ENCODE measurements at regions not wholly inside any gene's neighbourhood (a gene's known extent, or its start where the extent isn't known, plus 50 kb on each side); places are given as distances from the start of the nearest gene placed in this dataset.

GRCh38 chr6:40802481-40802880 lies 215.3 kb upstream of the LRFN2 start:
- no peak overlapping the region for H3K9ac ChIP-seq (ENCODE audit: insufficient read depth, low read length)
- no peaks in the 10 kb centered on the region for H3K79me2 ChIP-seq (ENCODE audit: control insufficient read depth, insufficient read depth, low read length)
- H3K27me3 ChIP-seq (ENCODE audit: control insufficient read depth, insufficient read depth, low read length), result no peaks in the 10 kb centered on the region
- no peaks in the 10 kb centered on the region for H4K20me1 ChIP-seq (ENCODE audit: control insufficient read depth, extremely low read depth, insufficient read depth, low read length)
- no peaks in the 10 kb centered on the region for H3K36me3 ChIP-seq (ENCODE audit: control insufficient read depth, insufficient read depth, low read length)
- TF ChIP-seq CTCF (conservative IDR thresholded peaks at IDR 0.05 in 1 of 2, IDR thresholded peaks at IDR 0.05 in 1 of 2; ENCODE audit: low read depth in 1 of 2, low read length in 2 of 2) (no peak), EZH2 (IDR thresholded peaks at IDR 0.05; ENCODE audit: low read length, missing control alignments) (no peak)
- H2AFZ ChIP-seq (ENCODE audit: low read length), result no peak overlapping the region
- no peak for DNase-seq (ENCODE audit: low read depth in 2 of 2)
- H3K4me2 ChIP-seq (ENCODE audit: extremely low read depth, insufficient read depth, low read length), result no peak overlapping the region
- no peaks in the 10 kb centered on the region for H3K4me1 ChIP-seq (ENCODE audit: control insufficient read depth, extremely low read depth, insufficient read depth, low read length)
- H3K27ac ChIP-seq (ENCODE audit: insufficient read depth, low read length), result no peak overlapping the region
- no peak overlapping the region for H3K4me3 ChIP-seq (replicated peaks in 1 of 4; ENCODE audit: control extremely low read depth in 1 of 4, insufficient read depth in 1 of 4, low read depth in 3 of 4, low read length in 4 of 4)
- H3K9me3 ChIP-seq (ENCODE audit: control insufficient read depth, insufficient read depth, low read depth, low read length), result no peaks in the 10 kb centered on the region

GRCh38 chr6:40799296-40800140 lies 212.4 kb upstream of the LRFN2 start:
- Histone ChIP-seq H3K4me1 (ENCODE audit: control insufficient read depth, extremely low read depth, insufficient read depth, low read length) (no peaks in the 10 kb centered on the region), H3K27me3 (ENCODE audit: control insufficient read depth, insufficient read depth, low read length) (no peaks in the 10 kb centered on the region), H3K4me3 (replicated peaks in 1 of 4; ENCODE audit: control extremely low read depth in 1 of 4, insufficient read depth in 1 of 4, low read depth in 3 of 4, low read length in 4 of 4) (no peak overlapping the region), H3K4me2 (ENCODE audit: extremely low read depth, insufficient read depth, low read length) (no peak overlapping the region), H2AFZ (ENCODE audit: low read length) (no peak overlapping the region), H3K36me3 (ENCODE audit: control insufficient read depth, insufficient read depth, low read length) (no peaks in the 10 kb centered on the region), H3K9me3 (ENCODE audit: control insufficient read depth, insufficient read depth, low read depth, low read length) (no peaks in the 10 kb centered on the region), H3K9ac (ENCODE audit: insufficient read depth, low read length) (no peak overlapping the region), H4K20me1 (ENCODE audit: control insufficient read depth, extremely low read depth, insufficient read depth, low read length) (no peaks in the 10 kb centered on the region), H3K79me2 (ENCODE audit: control insufficient read depth, insufficient read depth, low read length) (no peaks in the 10 kb centered on the region), H3K27ac (ENCODE audit: insufficient read depth, low read length) (no peak overlapping the region)
- TF ChIP-seq EZH2 (IDR thresholded peaks at IDR 0.05; ENCODE audit: low read length, missing control alignments) (no peak), CTCF (conservative IDR thresholded peaks at IDR 0.05 in 1 of 2, IDR thresholded peaks at IDR 0.05 in 1 of 2; ENCODE audit: low read depth in 1 of 2, low read length in 2 of 2) (no peak)
- no peak for DNase-seq (ENCODE audit: low read depth in 2 of 2)

GRCh38 chr6:40798069-40798770 lies 211.1 kb upstream of the LRFN2 start:
- Histone ChIP-seq H2AFZ (ENCODE audit: low read length) (no peak overlapping the region), H3K4me3 (replicated peaks in 1 of 4; ENCODE audit: control extremely low read depth in 1 of 4, insufficient read depth in 1 of 4, low read depth in 3 of 4, low read length in 4 of 4) (no peak overlapping the region), H3K36me3 (ENCODE audit: control insufficient read depth, insufficient read depth, low read length) (no peaks in the 10 kb centered on the region), H3K4me1 (ENCODE audit: control insufficient read depth, extremely low read depth, insufficient read depth, low read length) (no peaks in the 10 kb centered on the region), H3K27me3 (ENCODE audit: control insufficient read depth, insufficient read depth, low read length) (no peaks in the 10 kb centered on the region), H3K4me2 (ENCODE audit: extremely low read depth, insufficient read depth, low read length) (no peak overlapping the region), H4K20me1 (ENCODE audit: control insufficient read depth, extremely low read depth, insufficient read depth, low read length) (no peaks in the 10 kb centered on the region), H3K27ac (ENCODE audit: insufficient read depth, low read length) (no peak overlapping the region), H3K9ac (ENCODE audit: insufficient read depth, low read length) (no peak overlapping the region), H3K9me3 (ENCODE audit: control insufficient read depth, insufficient read depth, low read depth, low read length) (no peaks in the 10 kb centered on the region), H3K79me2 (ENCODE audit: control insufficient read depth, insufficient read depth, low read length) (no peaks in the 10 kb centered on the region)
- no peak for DNase-seq (ENCODE audit: low read depth in 2 of 2)
- no peak for TF ChIP-seq CTCF (conservative IDR thresholded peaks at IDR 0.05 in 1 of 2, IDR thresholded peaks at IDR 0.05 in 1 of 2; ENCODE audit: low read depth in 1 of 2, low read length in 2 of 2)
- TF ChIP-seq EZH2 (IDR thresholded peaks at IDR 0.05; ENCODE audit: low read length, missing control alignments), result no peak

All from fibroblast of lung (primary cell).